ENCODE measurements at regions not wholly inside any gene's neighbourhood (a gene's known extent, or its start where the extent isn't known, plus 50 kb on each side); places are given as distances from the start of the nearest gene placed in this dataset.

DNA sequence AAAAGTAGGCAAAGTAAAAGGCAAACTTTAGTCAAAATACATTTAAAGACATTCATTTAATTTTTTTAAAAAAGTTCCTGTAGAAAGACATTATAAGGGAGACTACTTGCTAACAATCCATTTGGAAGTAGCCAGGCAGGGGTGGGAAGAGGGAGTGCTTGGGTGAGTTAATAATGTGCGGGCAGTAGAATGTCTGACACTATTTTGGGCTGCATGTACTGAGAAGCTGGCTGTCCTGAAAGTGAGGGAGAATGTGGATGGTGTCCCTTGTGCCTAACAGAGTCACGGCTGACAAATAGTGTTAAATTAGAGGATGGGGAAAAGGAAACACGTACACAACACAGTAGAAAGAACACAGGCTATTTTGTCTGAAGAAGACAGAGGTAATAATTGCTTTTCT is 142.5 kb downstream of the LCA5 start:
- CTCF ChIA-PET: no interaction called here
- no peak for DNase-seq (ENCODE audit: low read depth, low spot score)
- POLR2A ChIA-PET: no interaction called here
- TF ChIP-seq, protein P1, sequence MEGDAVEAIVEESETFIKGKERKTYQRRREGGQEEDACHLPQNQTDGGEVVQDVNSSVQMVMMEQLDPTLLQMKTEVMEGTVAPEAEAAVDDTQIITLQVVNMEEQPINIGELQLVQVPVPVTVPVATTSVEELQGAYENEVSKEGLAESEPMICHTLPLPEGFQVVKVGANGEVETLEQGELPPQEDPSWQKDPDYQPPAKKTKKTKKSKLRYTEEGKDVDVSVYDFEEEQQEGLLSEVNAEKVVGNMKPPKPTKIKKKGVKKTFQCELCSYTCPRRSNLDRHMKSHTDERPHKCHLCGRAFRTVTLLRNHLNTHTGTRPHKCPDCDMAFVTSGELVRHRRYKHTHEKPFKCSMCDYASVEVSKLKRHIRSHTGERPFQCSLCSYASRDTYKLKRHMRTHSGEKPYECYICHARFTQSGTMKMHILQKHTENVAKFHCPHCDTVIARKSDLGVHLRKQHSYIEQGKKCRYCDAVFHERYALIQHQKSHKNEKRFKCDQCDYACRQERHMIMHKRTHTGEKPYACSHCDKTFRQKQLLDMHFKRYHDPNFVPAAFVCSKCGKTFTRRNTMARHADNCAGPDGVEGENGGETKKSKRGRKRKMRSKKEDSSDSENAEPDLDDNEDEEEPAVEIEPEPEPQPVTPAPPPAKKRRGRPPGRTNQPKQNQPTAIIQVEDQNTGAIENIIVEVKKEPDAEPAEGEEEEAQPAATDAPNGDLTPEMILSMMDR (IDR thresholded peaks at IDR 0.05; ENCODE audit: low read depth, low read length): no peak
- Histone ChIP-seq H3K27me3 (ENCODE audit: control insufficient read depth, insufficient read depth, low read length) (no peaks in the 10 kb centered on the region), H3K4me3 (ENCODE audit: low read depth, low read length) (no peak overlapping the region), H3K9me3 (ENCODE audit: control insufficient read depth, insufficient read depth, low read length) (no peaks in the 10 kb centered on the region), H3K27ac (ENCODE audit: low read depth, low read length) (no peak overlapping the region)

DNA sequence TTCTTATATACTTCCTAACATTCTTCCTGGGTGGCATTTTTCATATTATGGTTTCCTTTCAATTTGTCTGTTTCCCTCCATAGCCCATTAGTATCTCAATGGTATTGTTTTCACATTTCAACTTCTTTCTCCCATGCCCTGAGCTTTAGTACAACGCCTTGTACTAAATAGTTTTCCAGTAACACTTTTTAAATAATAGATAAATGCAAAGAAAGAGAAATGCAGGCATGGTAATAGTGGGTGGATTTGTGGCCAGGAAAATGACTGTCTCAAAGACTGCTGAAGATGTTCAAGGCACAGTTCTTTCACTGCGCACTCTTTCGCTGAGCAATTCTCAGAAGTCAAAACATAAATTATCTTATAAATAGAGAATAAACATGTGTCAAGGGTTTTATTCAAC is 145.1 kb downstream of the LCA5 start:
- H3K27me3 ChIP-seq (ENCODE audit: control insufficient read depth, insufficient read depth, low read length): no peaks in the 10 kb centered on the region
- TF ChIP-seq, protein P1 (IDR thresholded peaks at IDR 0.05; ENCODE audit: low read depth, low read length): no peak
- H3K4me3 ChIP-seq (ENCODE audit: low read depth, low read length): no peak overlapping the region
- H3K27ac ChIP-seq (ENCODE audit: low read depth, low read length): no peak overlapping the region
- no peaks in the 10 kb centered on the region for H3K9me3 ChIP-seq (ENCODE audit: control insufficient read depth, insufficient read depth, low read length)
- CTCF ChIA-PET: no interaction called here
- POLR2A ChIA-PET: no interaction called here
- DNase-seq (ENCODE audit: low read depth, low spot score): no peak

DNA sequence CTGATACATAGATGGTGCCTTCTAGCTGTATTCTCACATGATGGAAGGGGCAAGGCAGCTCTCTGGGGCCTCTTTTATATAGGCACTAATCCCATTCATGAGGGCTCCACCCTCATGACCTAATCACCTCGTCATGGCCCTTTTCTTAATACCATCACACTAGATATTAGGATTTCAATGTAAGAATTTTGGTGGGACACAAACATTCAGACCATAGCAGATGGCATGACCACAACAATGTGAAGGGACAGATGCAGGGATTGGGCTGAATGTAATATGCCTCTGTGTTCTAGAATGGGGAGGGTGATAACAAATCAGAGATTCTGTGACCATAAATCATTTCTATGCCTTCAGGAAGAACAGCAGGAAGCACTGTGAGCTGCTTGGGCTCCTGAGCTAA is 145.8 kb downstream of the LCA5 start:
- no peak for DNase-seq (ENCODE audit: low read depth, low spot score)
- Histone ChIP-seq H3K27ac (ENCODE audit: low read depth, low read length) (no peak overlapping the region), H3K9me3 (ENCODE audit: control insufficient read depth, insufficient read depth, low read length) (no peaks in the 10 kb centered on the region), H3K27me3 (ENCODE audit: control insufficient read depth, insufficient read depth, low read length) (no peaks in the 10 kb centered on the region), H3K4me3 (ENCODE audit: low read depth, low read length) (no peak overlapping the region)
- POLR2A ChIA-PET: no interaction called here
- TF ChIP-seq, protein P1 (IDR thresholded peaks at IDR 0.05; ENCODE audit: low read depth, low read length): no peak
- CTCF ChIA-PET: no interaction called here

DNA sequence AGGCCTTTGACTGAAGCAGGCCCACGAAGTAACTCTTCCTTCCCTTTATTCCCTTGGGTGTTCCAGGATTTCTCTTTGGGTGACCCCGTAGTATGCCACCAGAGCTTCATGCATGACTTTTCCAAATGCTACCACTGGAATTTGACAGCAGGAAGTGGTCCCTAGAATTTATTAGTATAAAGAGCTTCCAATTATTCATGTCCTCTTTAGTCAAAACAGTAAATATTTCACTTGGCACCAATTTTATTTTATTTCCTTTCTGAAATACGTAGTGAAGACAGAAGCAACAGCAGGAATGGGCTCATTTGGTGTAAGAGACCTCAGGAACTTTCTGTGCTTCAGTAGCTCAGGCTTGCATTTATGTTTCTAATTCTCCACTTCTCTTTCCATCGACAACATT is 151.3 kb downstream of the LCA5 start:
- ChIA-PET POLR2A (no interaction called here), CTCF (no interaction called here)
- H3K27ac ChIP-seq (ENCODE audit: low read depth, low read length): no peak overlapping the region
- TF ChIP-seq, protein P1 (IDR thresholded peaks at IDR 0.05; ENCODE audit: low read depth, low read length): no peak
- no peak overlapping the region for H3K4me3 ChIP-seq (ENCODE audit: low read depth, low read length)
- no peak for DNase-seq (ENCODE audit: low read depth, low spot score)
- no peaks in the 10 kb centered on the region for H3K27me3 ChIP-seq (ENCODE audit: control insufficient read depth, insufficient read depth, low read length)
- no peaks in the 10 kb centered on the region for H3K9me3 ChIP-seq (ENCODE audit: control insufficient read depth, insufficient read depth, low read length)

DNA sequence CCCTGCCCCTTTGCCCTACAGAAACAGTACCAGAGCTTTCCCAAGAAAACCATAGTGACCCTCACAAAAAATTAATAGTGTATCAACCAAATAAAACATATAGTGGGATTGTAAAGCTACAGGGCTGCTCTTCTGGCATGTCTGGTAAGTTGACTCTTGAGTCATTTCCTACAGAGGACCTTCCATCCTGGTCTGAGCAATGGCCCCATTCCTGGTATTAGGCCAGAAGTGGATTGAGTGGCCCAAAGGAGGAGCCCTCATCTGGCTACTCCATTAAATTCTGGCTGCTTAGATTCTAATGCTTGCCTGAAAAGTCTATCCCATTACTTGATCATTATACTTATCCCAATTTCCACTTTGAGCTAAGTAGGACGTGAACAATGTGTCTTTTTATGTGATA is 150.9 kb upstream of the HMGN3 start:
- no peak overlapping the region for H3K27ac ChIP-seq (ENCODE audit: low read depth, low read length)
- POLR2A ChIA-PET: no interaction called here

More for the DNA sequence above, 150.9 kb upstream of the HMGN3 start:
- TF ChIP-seq, protein P1 (IDR thresholded peaks at IDR 0.05; ENCODE audit: low read depth, low read length): no peak
- Histone ChIP-seq H3K27me3 (ENCODE audit: control insufficient read depth, insufficient read depth, low read length) (no peaks in the 10 kb centered on the region), H3K9me3 (ENCODE audit: control insufficient read depth, insufficient read depth, low read length) (no peaks in the 10 kb centered on the region), H3K4me3 (ENCODE audit: low read depth, low read length) (no peak overlapping the region)
- CTCF ChIA-PET: no interaction called here
- DNase-seq (ENCODE audit: low read depth, low spot score): no peak

Measured in AG04450 (cell line).